ENCODE measurements at regions not wholly inside any gene's neighbourhood (a gene's known extent, or its start where the extent isn't known, plus 50 kb on each side); places are given as distances from the start of the nearest gene placed in this dataset.
"Not testable (repeated sequence)": the region's sequence is repeated elsewhere in the genome, so short reads cannot be mapped to it uniquely, and the experiment has no call there.

- no peak for DNase-seq
Measured at GRCh38 chr2:48228345-48228684, 86.2 kb upstream of the FOXN2 start.

GRCh38 chr2:48229063-48229462 is 85.4 kb upstream of the FOXN2 start:
- no peak for DNase-seq

GRCh38 chr2:48230834-48231233 is 83.6 kb upstream of the FOXN2 start:
- DNase-seq: no peak

- DNase-seq: no peak
Measured at GRCh38 chr2:48232351-48232750, 82.1 kb upstream of the FOXN2 start.

- no peak for DNase-seq
Measured at GRCh38 chr2:48233005-48233404, 81.5 kb upstream of the FOXN2 start.

GRCh38 chr2:48233824-48234223 is 80.7 kb upstream of the FOXN2 start:
- not testable (repeated sequence) for DNase-seq

GRCh38 chr2:48235076-48235475 is 79.4 kb upstream of the FOXN2 start:
- DNase-seq: no peak

- DNase-seq: no peak
Measured at GRCh38 chr2:48238381-48238780, 76.1 kb upstream of the FOXN2 start.

GRCh38 chr2:48240912-48241311 is 73.6 kb upstream of the FOXN2 start:
- no peak for DNase-seq

GRCh38 chr2:48247206-48247605 is 67.3 kb upstream of the FOXN2 start:
- no peak for DNase-seq

- DNase-seq: no peak
Measured at GRCh38 chr2:48248251-48248933, 66.1 kb upstream of the FOXN2 start.

- DNase-seq: no peak
Measured at GRCh38 chr2:48249025-48249424, 65.5 kb upstream of the FOXN2 start.

- DNase-seq: no peak
Measured at GRCh38 chr2:48249631-48250473, 64.6 kb upstream of the FOXN2 start.

- no peak for DNase-seq
Measured at GRCh38 chr2:48250474-48250844, 64.0 kb upstream of the FOXN2 start.

- peak; percentile 36 for DNase-seq
Measured at GRCh38 chr2:48250943-48251342, 63.5 kb upstream of the FOXN2 start.

- no peak for DNase-seq
Measured at GRCh38 chr2:48251437-48252148, 62.9 kb upstream of the FOXN2 start.

GRCh38 chr2:48253301-48253700 is 61.2 kb upstream of the FOXN2 start:
- DNase-seq: peak; percentile 69

- no peak for DNase-seq
Measured at GRCh38 chr2:48254839-48255238, 59.6 kb upstream of the FOXN2 start.

GRCh38 chr2:48257456-48257855 is 57.0 kb upstream of the FOXN2 start:
- no peak for DNase-seq

- DNase-seq: no peak
Measured at GRCh38 chr2:48258481-48259149, 55.9 kb upstream of the FOXN2 start.

- DNase-seq: no peak
Measured at GRCh38 chr2:48259811-48260210, 54.7 kb upstream of the FOXN2 start.

- peak; percentile 84 for DNase-seq
Measured at GRCh38 chr2:48264627-48265026, 49.9 kb upstream of the FOXN2 start.
